DND-41 (cell line): ENCODE measurements at regions not wholly inside any gene's neighbourhood (a gene's known extent, or its start where the extent isn't known, plus 50 kb on each side); places are given as distances from the start of the nearest gene placed in this dataset.

ENCODE experiments used
- ATAC-seq: fragments of 200-7000 bp; cut with Tn5 transposase; 3 replicates; pipeline ENCODE4 v1.9.1; 2021; ENCODE audit warnings: low read depth; ENCODE audit not compliant: insufficient read depth
- DNase-seq: peaks from one replicate; pipeline ENCODE4 v3.0.0-alpha.2; 2020
- H2AFZ ChIP-seq: 2 replicates; pipeline ENCODE4 v1.6.0; 2012; ENCODE audit warnings: low read depth, low read length
- H3K27ac ChIP-seq: 2 replicates; pipeline ENCODE4 v1.5.1; 2012; ENCODE audit warnings: low read length, inconsistent platforms
- H3K27me3 ChIP-seq: fragments of 200-600 bp; sonication (generic); 2 replicates; pipeline ENCODE4 v1.6.0; 2012; ENCODE audit warnings: low read length, mild to moderate bottlenecking, inconsistent platforms; ENCODE audit not compliant: insufficient read depth, poor library complexity
- H3K36me3 ChIP-seq: 2 replicates; pipeline ENCODE4 v1.5.1; 2012; ENCODE audit warnings: low read length, inconsistent platforms; ENCODE audit not compliant: insufficient read depth
- H3K4me1 ChIP-seq: 2 replicates; pipeline ENCODE4 v1.5.1; 2012; ENCODE audit warnings: mild to moderate bottlenecking, low read length; ENCODE audit not compliant: insufficient read depth
- H3K4me2 ChIP-seq: 2 replicates; pipeline ENCODE4 v1.6.0; 2012; ENCODE audit warnings: mild to moderate bottlenecking, moderate library complexity, low read length, inconsistent platforms; ENCODE audit not compliant: insufficient read depth
- H3K4me3 ChIP-seq, 2 experiments: fragments of 200-600 bp in 1 of 2; shearing (Covaris generic) in 1 of 2; 2 replicates each; pipeline ENCODE4 v1.5.1; 2012 to 2016; ENCODE audit warnings: inconsistent platforms in 2 of 2, low read length in 2 of 2, mild to moderate bottlenecking in 2 of 2, low read depth in 1 of 2, moderate library complexity in 1 of 2
- H3K79me2 ChIP-seq: 2 replicates; pipeline ENCODE4 v1.6.0; 2012; ENCODE audit warnings: low read length, inconsistent platforms; ENCODE audit not compliant: insufficient read depth
- H3K9ac ChIP-seq: 2 replicates; pipeline ENCODE4 v1.6.0; 2012; ENCODE audit warnings: low read depth, mild to moderate bottlenecking, inconsistent platforms, low read length, moderate library complexity
- H3K9me3 ChIP-seq: 2 replicates; pipeline ENCODE4 v1.5.1; 2012; ENCODE audit warnings: low read length, moderate library complexity, mild to moderate bottlenecking, inconsistent platforms; ENCODE audit not compliant: insufficient read depth, severe bottlenecking
- H4K20me1 ChIP-seq: 2 replicates; pipeline ENCODE4 v1.6.0; 2012; ENCODE audit warnings: low read length; ENCODE audit not compliant: insufficient read depth
- CTCF ChIP-seq: IDR thresholded peaks from 2 replicates; pipeline ENCODE4 v1.5.1; 2012; ENCODE audit warnings: borderline replicate concordance, low read length, moderate library complexity, mild to moderate bottlenecking; ENCODE audit not compliant: poor library complexity, severe bottlenecking; ENCODE audit errors: extremely low read depth
- EZH2 ChIP-seq: IDR thresholded peaks from 3 replicates; pipeline ENCODE4 v1.6.1; 2012; ENCODE audit warnings: borderline replicate concordance, low read depth, mild to moderate bottlenecking, moderate library complexity, low read length, inconsistent platforms; ENCODE audit not compliant: severe bottlenecking

GRCh38 chr1:218510153-218510772 is 165.1 kb downstream of the TGFB2 start:
- ATAC-seq (no peak), DNase-seq (no peak)
- peaks cover 14% of the 10 kb centered on the region for H3K9me3 ChIP-seq
- no peak overlapping the region for H3K4me3 ChIP-seq
- no peak overlapping the region for H3K4me2 ChIP-seq
- H3K27me3 ChIP-seq, result no peaks in the 10 kb centered on the region
- H3K79me2 ChIP-seq, result no peaks in the 10 kb centered on the region
- H3K36me3 ChIP-seq, result no peaks in the 10 kb centered on the region
- H3K9ac ChIP-seq, result no peak overlapping the region
- TF ChIP-seq CTCF (no peak), EZH2 (no peak)
- H3K27ac ChIP-seq, result no peak overlapping the region
- no peak overlapping the region for H2AFZ ChIP-seq
- no peaks in the 10 kb centered on the region for H4K20me1 ChIP-seq
- no peaks in the 10 kb centered on the region for H3K4me1 ChIP-seq

- Histone ChIP-seq H3K4me3 (no peak overlapping the region), H3K4me2 (no peak overlapping the region), H3K27me3 (no peaks in the 10 kb centered on the region), H4K20me1 (no peaks in the 10 kb centered on the region), H3K79me2 (no peaks in the 10 kb centered on the region), H3K36me3 (no peaks in the 10 kb centered on the region), H3K4me1 (no peaks in the 10 kb centered on the region), H3K9ac (no peak overlapping the region), H3K9me3 (peaks cover 6% of the 10 kb centered on the region), H2AFZ (no peak overlapping the region), H3K27ac (no peak overlapping the region)
- no peak for TF ChIP-seq EZH2
- TF ChIP-seq CTCF, result no peak
- no peak for ATAC-seq
- no peak for DNase-seq
Measured at GRCh38 chr1:218513328-218513727, 168.2 kb downstream of the TGFB2 start.

GRCh38 chr1:218514689-218515088 is 169.6 kb downstream of the TGFB2 start:
- H3K4me2 ChIP-seq, result no peak overlapping the region
- DNase-seq (no peak), ATAC-seq (no peak)
- no peak overlapping the region for H3K9ac ChIP-seq
- no peaks in the 10 kb centered on the region for H3K36me3 ChIP-seq
- H3K27ac ChIP-seq, result no peak overlapping the region
- H3K4me3 ChIP-seq, result no peak overlapping the region
- H3K27me3 ChIP-seq, result no peaks in the 10 kb centered on the region
- no peaks in the 10 kb centered on the region for H3K4me1 ChIP-seq
- H4K20me1 ChIP-seq, result no peaks in the 10 kb centered on the region
- no peak overlapping the region for H2AFZ ChIP-seq
- no peaks in the 10 kb centered on the region for H3K9me3 ChIP-seq
- no peaks in the 10 kb centered on the region for H3K79me2 ChIP-seq
- TF ChIP-seq EZH2 (no peak), CTCF (no peak)
